KMS-11 (cell line): ENCODE measurements at regions not wholly inside any gene's neighbourhood (a gene's known extent, or its start where the extent isn't known, plus 50 kb on each side); places are given as distances from the start of the nearest gene placed in this dataset.

Experiments used
- H2AFZ ChIP-seq: fragments of 200-600 bp; sonication (generic); 2 replicates; pipeline ENCODE4 v1.6.1; 2016; ENCODE audit warnings: antibody characterized with exemption, mixed run types, low read depth
- H3K27ac ChIP-seq: fragments of 200-600 bp; sonication (generic); 2 replicates; pipeline ENCODE4 v1.6.1; 2016; ENCODE audit warnings: mild to moderate bottlenecking, mixed run types
- H3K27me3 ChIP-seq: fragments of 200-600 bp; sonication (generic); 2 replicates; pipeline ENCODE4 v1.6.1; 2017; ENCODE audit warnings: mild to moderate bottlenecking, low read depth, mixed run types, moderate library complexity; ENCODE audit not compliant: insufficient read depth
- H3K36me3 ChIP-seq: fragments of 200-600 bp; sonication (generic); 2 replicates; pipeline ENCODE4 v1.6.1; 2017; ENCODE audit warnings: mild to moderate bottlenecking, mixed run types; ENCODE audit not compliant: insufficient read depth
- H3K4me1 ChIP-seq: fragments of 200-600 bp; sonication (generic); 2 replicates; pipeline ENCODE4 v1.6.1; 2016; ENCODE audit warnings: mild to moderate bottlenecking, low read depth, mixed run types; ENCODE audit not compliant: poor library complexity, severe bottlenecking
- H3K4me2 ChIP-seq: fragments of 200-600 bp; sonication (generic); 2 replicates; pipeline ENCODE4 v1.7.0; 2016; ENCODE audit warnings: mild to moderate bottlenecking, mixed run types
- H3K4me3 ChIP-seq: fragments of 200-600 bp; sonication (generic); IDR thresholded peaks from 2 replicates; pipeline ENCODE4 v1.6.1; 2017; ENCODE audit warnings: low read depth, low read length, mixed read lengths; ENCODE audit not compliant: insufficient read depth
- H3K79me2 ChIP-seq: fragments of 200-600 bp; sonication (generic); 2 replicates; pipeline ENCODE4 v1.6.1; 2016; ENCODE audit warnings: low read depth, mixed run types; ENCODE audit not compliant: insufficient read depth
- H3K9ac ChIP-seq: fragments of 200-600 bp; sonication (generic); 2 replicates; pipeline ENCODE4 v1.6.1; 2016; ENCODE audit warnings: mild to moderate bottlenecking, mixed run types
- H4K20me1 ChIP-seq: fragments of 200-600 bp; sonication (generic); 2 replicates; pipeline ENCODE4 v1.6.1; 2016; ENCODE audit warnings: mild to moderate bottlenecking, mixed run types; ENCODE audit not compliant: insufficient read depth
- TF ChIP-seq, protein P1 (sequence below): fragments of 200-600 bp; sonication (generic); conservative IDR thresholded peaks from 2 replicates; pipeline ENCODE4 v1.6.1; 2017; ENCODE audit warnings: low read depth, mild to moderate bottlenecking, antibody characterized with exemption, low read length, moderate library complexity, mixed read lengths

DNA sequence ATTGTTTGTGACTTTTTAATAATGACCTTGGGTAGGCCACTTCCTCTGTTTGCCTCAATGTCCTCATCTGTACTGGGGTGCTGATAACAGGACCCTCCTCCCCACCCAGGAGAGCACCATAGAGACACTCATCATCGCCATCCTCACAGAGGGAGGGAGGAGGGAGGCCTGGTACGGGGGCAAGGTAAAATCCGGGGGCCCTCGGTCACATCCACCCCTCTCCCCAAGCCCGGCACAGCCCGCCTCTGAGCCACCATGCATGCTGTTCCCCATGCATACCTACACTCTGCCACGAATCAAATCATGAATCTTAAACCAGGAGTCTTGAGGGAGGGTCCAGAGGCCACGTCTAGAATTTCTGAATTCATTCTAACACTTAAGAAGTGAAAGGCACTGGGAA is 74.9 kb upstream of the IQSEC1 start:
- no peaks in the 10 kb centered on the region for H3K36me3 ChIP-seq
- TF ChIP-seq, protein P1, sequence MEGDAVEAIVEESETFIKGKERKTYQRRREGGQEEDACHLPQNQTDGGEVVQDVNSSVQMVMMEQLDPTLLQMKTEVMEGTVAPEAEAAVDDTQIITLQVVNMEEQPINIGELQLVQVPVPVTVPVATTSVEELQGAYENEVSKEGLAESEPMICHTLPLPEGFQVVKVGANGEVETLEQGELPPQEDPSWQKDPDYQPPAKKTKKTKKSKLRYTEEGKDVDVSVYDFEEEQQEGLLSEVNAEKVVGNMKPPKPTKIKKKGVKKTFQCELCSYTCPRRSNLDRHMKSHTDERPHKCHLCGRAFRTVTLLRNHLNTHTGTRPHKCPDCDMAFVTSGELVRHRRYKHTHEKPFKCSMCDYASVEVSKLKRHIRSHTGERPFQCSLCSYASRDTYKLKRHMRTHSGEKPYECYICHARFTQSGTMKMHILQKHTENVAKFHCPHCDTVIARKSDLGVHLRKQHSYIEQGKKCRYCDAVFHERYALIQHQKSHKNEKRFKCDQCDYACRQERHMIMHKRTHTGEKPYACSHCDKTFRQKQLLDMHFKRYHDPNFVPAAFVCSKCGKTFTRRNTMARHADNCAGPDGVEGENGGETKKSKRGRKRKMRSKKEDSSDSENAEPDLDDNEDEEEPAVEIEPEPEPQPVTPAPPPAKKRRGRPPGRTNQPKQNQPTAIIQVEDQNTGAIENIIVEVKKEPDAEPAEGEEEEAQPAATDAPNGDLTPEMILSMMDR, result no peak
- no peak overlapping the region for H3K9ac ChIP-seq

GRCh38 chr3:13147344-13147743 is 74.1 kb upstream of the IQSEC1 start:
- Histone ChIP-seq H4K20me1 (no peaks in the 10 kb centered on the region), H3K79me2 (no peaks in the 10 kb centered on the region), H3K4me2 (no peak overlapping the region), H3K4me1 (no peaks in the 10 kb centered on the region), H3K27ac (no peak overlapping the region), H3K36me3 (no peaks in the 10 kb centered on the region), H2AFZ (no peak overlapping the region), H3K27me3 (no peaks in the 10 kb centered on the region), H3K9ac (no peak overlapping the region), H3K4me3 (no peak overlapping the region)
- TF ChIP-seq, protein P1, result no peak

More for the DNA sequence above, 74.9 kb upstream of the IQSEC1 start:
- Histone ChIP-seq H4K20me1 (no peaks in the 10 kb centered on the region), H3K4me2 (no peak overlapping the region), H3K4me1 (no peaks in the 10 kb centered on the region), H3K4me3 (no peak overlapping the region), H3K79me2 (no peaks in the 10 kb centered on the region), H3K27ac (no peak overlapping the region), H3K27me3 (no peaks in the 10 kb centered on the region), H2AFZ (no peak overlapping the region)

DNA sequence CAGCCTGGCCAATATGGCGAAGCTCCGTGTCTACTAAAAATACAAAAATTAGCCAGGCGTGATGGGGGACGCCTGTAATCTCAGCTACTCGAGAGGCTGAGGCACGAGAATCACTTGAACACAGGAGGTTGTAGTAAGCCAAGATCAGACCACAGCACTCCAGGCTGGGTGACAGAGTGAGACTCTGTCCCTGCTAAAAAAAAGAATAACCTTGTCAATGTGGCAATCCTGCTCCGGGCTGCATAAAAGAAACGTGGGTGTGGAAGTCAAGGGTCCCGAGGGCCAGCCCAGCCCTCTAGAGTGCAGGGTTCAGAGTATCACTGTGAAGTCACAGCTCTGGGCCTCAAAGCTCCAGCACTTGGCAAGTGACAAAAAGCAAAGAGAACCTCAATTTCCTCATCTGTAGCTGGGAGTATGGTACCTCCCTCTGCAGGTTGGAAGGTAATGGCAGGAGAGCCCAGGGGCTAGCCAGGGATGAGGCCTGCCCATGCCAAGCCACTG is 73.5 kb upstream of the IQSEC1 start:
- Histone ChIP-seq H3K4me1 (no peaks in the 10 kb centered on the region), H3K9ac (no peak overlapping the region), H4K20me1 (no peaks in the 10 kb centered on the region), H3K27ac (no peak overlapping the region), H3K4me3 (no peak overlapping the region), H3K79me2 (no peaks in the 10 kb centered on the region), H3K4me2 (no peak overlapping the region), H2AFZ (no peak overlapping the region), H3K27me3 (no peaks in the 10 kb centered on the region), H3K36me3 (no peaks in the 10 kb centered on the region)
- TF ChIP-seq, protein P1, result no peak

- H3K27me3 ChIP-seq, result no peaks in the 10 kb centered on the region
- no peak overlapping the region for H3K4me2 ChIP-seq
- H3K9ac ChIP-seq, result no peak overlapping the region
- TF ChIP-seq, protein P1, result no peak
- no peaks in the 10 kb centered on the region for H3K36me3 ChIP-seq
- H2AFZ ChIP-seq, result no peak overlapping the region
- H3K4me3 ChIP-seq, result no peak overlapping the region
- H3K79me2 ChIP-seq, result no peaks in the 10 kb centered on the region
- no peak overlapping the region for H3K27ac ChIP-seq
- no peaks in the 10 kb centered on the region for H4K20me1 ChIP-seq
- no peaks in the 10 kb centered on the region for H3K4me1 ChIP-seq
Measured at GRCh38 chr3:13145826-13146642, 72.8 kb upstream of the IQSEC1 start.
